ENCODE measurements at regions not wholly inside any gene's neighbourhood (a gene's known extent, or its start where the extent isn't known, plus 50 kb on each side); places are given as distances from the start of the nearest gene placed in this dataset.
"Not testable (repeated sequence)": the region's sequence is repeated elsewhere in the genome, so short reads cannot be mapped to it uniquely, and the experiment has no call there.

- Histone ChIP-seq H2AFZ (ENCODE audit: low read depth) (no peak overlapping the region), H3K9me2 (no peaks in the 10 kb centered on the region), H3K79me2 (ENCODE audit: insufficient read depth) (no peaks in the 10 kb centered on the region), H3K9ac (no peak overlapping the region), H3K4me2 (no peak overlapping the region), H3K36me3 (replicated peaks in 1 of 2; ENCODE audit: control insufficient read depth in 1 of 2, insufficient read depth in 2 of 2, low read length in 1 of 2) (no peaks in the 10 kb centered on the region), H3K4me1 (ENCODE audit: control insufficient read depth in 1 of 2, insufficient read depth in 2 of 2, low read depth in 1 of 2, low read length in 1 of 2) (peaks cover 0 to 4% of the 10 kb centered on the region in 2 experiments; a peak in 1 of 4 replicates), H3K9me3 (no peaks in the 10 kb centered on the region), H3K4me3 (ENCODE audit: low read depth in 2 of 2, low read length in 1 of 2) (no peak overlapping the region), H3K27me3 (ENCODE audit: insufficient read depth) (no peaks in the 10 kb centered on the region), H3K27ac (ENCODE audit: low read depth in 2 of 2, low read length in 1 of 2) (no peak overlapping the region), H3F3A (replicated peaks; ENCODE audit: insufficient read depth) (peaks cover 4% of the 10 kb centered on the region), H4K20me1 (ENCODE audit: insufficient read depth) (no peaks in the 10 kb centered on the region)
- POLR2A ChIA-PET: no interaction called here
- WGBS (ENCODE audit: low lambda C conversion rate): 19% methylated on average over 2 of the region's 2 CpGs
- no peak for DNase-seq
- no peak; a peak in 1 of 4 replicates for TF ChIP-seq EP300 (IDR thresholded peaks at IDR 0.05; ENCODE audit: borderline replicate concordance in 1 of 2, low read depth in 1 of 2, low read length in 1 of 2)
- TF ChIP-seq TEAD4 (IDR thresholded peaks at IDR 0.05; ENCODE audit: borderline replicate concordance, insufficient read depth): 0 out of 2 replicates have a peak, but pooled peaks have one; percentile 19
- CTCF ChIA-PET: no interaction called here
These were observed 375.6 kb upstream of the CCDC54 start for GRCh38 chr3:107001635-107002034.

- H3K4me1 ChIP-seq (ENCODE audit: control insufficient read depth in 1 of 2, insufficient read depth in 2 of 2, low read depth in 1 of 2, low read length in 1 of 2); H3K27ac ChIP-seq (ENCODE audit: low read depth in 2 of 2, low read length in 1 of 2); H3K9me3 ChIP-seq; H3K9me2 ChIP-seq; H3K36me3 ChIP-seq (replicated peaks in 1 of 2; ENCODE audit: control insufficient read depth in 1 of 2, insufficient read depth in 2 of 2, low read length in 1 of 2); H3K4me2 ChIP-seq; H3K79me2 ChIP-seq (ENCODE audit: insufficient read depth); H3F3A ChIP-seq (replicated peaks; ENCODE audit: insufficient read depth); H3K9ac ChIP-seq; H3K4me3 ChIP-seq (ENCODE audit: low read depth in 2 of 2, low read length in 1 of 2); H3K27me3 ChIP-seq (ENCODE audit: insufficient read depth); H4K20me1 ChIP-seq (ENCODE audit: insufficient read depth); DNase-seq; POLR2A ChIA-PET: not testable (repeated sequence)
- CTCF ChIA-PET: interaction anchor here (0.6 kb wide), 1 partner anchor 73 kb away, joined by 3 read pairs; no protein-coding TSS in a partner anchor
- WGBS (ENCODE audit: low lambda C conversion rate): 55% methylated on average over 4 of the region's 4 CpGs
- peak overlapping the region; percentile 19; the same call in 1 of the 2 replicates for H2AFZ ChIP-seq (ENCODE audit: low read depth)
These were observed 371.9 kb upstream of the CCDC54 start for GRCh38 chr3:107005352-107005751.

- no peaks in the 10 kb centered on the region for H3K36me3 ChIP-seq (replicated peaks in 1 of 2; ENCODE audit: control insufficient read depth in 1 of 2, insufficient read depth in 2 of 2, low read length in 1 of 2)
- H3K9me3 ChIP-seq: no peaks in the 10 kb centered on the region
- no peak overlapping the region for H3K4me2 ChIP-seq
- H3K4me3 ChIP-seq (ENCODE audit: low read depth in 2 of 2, low read length in 1 of 2): no peak overlapping the region
- no peak overlapping the region for H3K9ac ChIP-seq
- H3K79me2 ChIP-seq (ENCODE audit: insufficient read depth): no peaks in the 10 kb centered on the region
- H3F3A ChIP-seq (replicated peaks; ENCODE audit: insufficient read depth): no peaks in the 10 kb centered on the region
- no peak overlapping the region for H2AFZ ChIP-seq (ENCODE audit: low read depth)
- no peaks in the 10 kb centered on the region for H4K20me1 ChIP-seq (ENCODE audit: insufficient read depth)
- ChIA-PET POLR2A (no interaction called here), CTCF (no interaction called here)
- H3K9me2 ChIP-seq: no peaks in the 10 kb centered on the region
- 61% methylated on average over 1 of the region's 1 CpG for WGBS (ENCODE audit: low lambda C conversion rate)
- no peaks in the 10 kb centered on the region for H3K27me3 ChIP-seq (ENCODE audit: insufficient read depth)
- H3K27ac ChIP-seq (ENCODE audit: low read depth in 2 of 2, low read length in 1 of 2): no peak overlapping the region
- no peaks in the 10 kb centered on the region for H3K4me1 ChIP-seq (ENCODE audit: control insufficient read depth in 1 of 2, insufficient read depth in 2 of 2, low read depth in 1 of 2, low read length in 1 of 2)
- DNase-seq: no peak
- TF ChIP-seq JUND (IDR thresholded peaks at IDR 0.05): no peak
- TF ChIP-seq FOXM1 (IDR thresholded peaks at IDR 0.05; ENCODE audit: low read depth): no peak
- no peak for TF ChIP-seq REST (IDR thresholded peaks at IDR 0.05; ENCODE audit: low read depth, low read length)
- no peak for TF ChIP-seq GABPA (IDR thresholded peaks at IDR 0.05; ENCODE audit: low read depth)
- no peak for TF ChIP-seq NRF1 (IDR thresholded peaks at IDR 0.05; ENCODE audit: low read depth, low read length)
- no peak for TF ChIP-seq PBX3 (IDR thresholded peaks at IDR 0.05)
- TF ChIP-seq MAX (IDR thresholded peaks at IDR 0.05; ENCODE audit: low read depth): no peak
- no peak for TF ChIP-seq MXI1 (IDR thresholded peaks at IDR 0.05; ENCODE audit: low read depth, low read length)
- TF ChIP-seq RFX5 (IDR thresholded peaks at IDR 0.05; ENCODE audit: low read length): no peak
- no peak for TF ChIP-seq CTCF (IDR thresholded peaks at IDR 0.05)
- TF ChIP-seq GATA2 (CRISPR knock-in tag; IDR thresholded peaks at IDR 0.05): no peak
- no peak for TF ChIP-seq MEF2A (IDR thresholded peaks at IDR 0.05; ENCODE audit: borderline replicate concordance, low read depth)
These were observed 369.0 kb upstream of the CCDC54 start for GRCh38 chr3:107008213-107008612.

Data from SK-N-SH (cell line).